ENCODE measurements at regions not wholly inside any gene's neighbourhood (a gene's known extent, or its start where the extent isn't known, plus 50 kb on each side); places are given as distances from the start of the nearest gene placed in this dataset.
A peak's percentile ranks its signal among the peaks of the same experiment; 100 is the strongest.

DNA sequence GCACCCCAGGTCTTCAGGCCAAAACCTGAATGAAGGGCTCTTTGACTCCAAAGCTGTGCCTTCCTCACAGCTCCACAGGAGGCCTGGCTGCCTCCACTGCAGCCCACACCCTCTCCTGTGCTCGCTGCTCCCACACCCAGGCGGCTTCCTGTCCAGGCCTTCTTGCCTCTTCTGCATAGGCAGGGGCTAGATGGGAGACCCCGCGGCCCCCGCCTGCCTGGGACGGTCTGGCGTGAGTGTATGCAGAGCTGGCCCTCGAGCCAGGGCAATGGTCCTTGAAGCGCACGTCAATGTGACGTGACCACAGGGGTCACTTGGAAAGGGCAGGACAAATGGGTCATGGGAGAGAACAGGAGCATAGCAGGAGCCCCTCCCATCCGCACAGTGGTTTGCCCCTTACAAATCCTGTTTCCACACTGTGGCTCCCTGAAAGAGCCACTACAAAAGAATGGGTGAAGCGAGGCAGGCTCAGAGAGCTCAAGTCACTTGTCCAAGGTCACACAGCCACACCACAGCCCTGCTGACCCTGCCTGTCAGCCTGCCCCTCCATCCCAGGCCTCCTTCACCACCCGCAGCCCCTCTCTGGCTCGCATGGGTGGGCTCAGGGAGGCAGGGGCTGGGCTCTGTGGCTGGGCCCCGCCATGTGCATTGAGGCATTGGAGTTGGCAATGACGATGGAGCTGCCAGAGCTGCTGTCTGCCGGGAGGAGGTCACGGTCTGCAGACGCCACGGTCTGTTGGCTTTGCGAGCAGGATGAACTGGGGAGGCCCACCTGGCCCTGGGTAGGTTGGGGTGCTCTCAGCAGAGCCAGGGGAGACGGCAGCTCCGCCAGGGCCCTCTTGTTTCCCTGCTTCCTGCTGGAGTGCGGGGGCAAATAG is 71.2 kb upstream of the WNT11 start:
- DNase-seq, result no peak

DNA sequence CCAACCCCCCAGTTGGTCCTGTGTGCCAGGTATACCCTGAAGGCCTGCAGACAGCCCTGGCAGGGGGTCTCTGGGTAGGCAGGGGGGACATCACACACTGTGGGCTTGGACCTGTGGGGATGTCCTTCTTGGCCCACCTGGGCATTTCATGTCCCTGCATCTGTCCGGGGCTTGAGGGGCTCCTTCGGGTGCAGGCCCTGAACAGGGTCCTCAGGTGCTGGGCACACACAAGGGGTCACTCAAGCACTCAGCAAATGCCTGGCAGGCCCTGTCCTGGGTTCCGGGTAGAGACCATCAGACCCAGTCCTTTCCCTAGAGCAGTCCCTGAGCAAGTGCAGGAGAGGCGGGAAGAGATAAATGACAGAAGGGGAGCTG is 70.5 kb upstream of the WNT11 start:
- no peak for DNase-seq

DNA sequence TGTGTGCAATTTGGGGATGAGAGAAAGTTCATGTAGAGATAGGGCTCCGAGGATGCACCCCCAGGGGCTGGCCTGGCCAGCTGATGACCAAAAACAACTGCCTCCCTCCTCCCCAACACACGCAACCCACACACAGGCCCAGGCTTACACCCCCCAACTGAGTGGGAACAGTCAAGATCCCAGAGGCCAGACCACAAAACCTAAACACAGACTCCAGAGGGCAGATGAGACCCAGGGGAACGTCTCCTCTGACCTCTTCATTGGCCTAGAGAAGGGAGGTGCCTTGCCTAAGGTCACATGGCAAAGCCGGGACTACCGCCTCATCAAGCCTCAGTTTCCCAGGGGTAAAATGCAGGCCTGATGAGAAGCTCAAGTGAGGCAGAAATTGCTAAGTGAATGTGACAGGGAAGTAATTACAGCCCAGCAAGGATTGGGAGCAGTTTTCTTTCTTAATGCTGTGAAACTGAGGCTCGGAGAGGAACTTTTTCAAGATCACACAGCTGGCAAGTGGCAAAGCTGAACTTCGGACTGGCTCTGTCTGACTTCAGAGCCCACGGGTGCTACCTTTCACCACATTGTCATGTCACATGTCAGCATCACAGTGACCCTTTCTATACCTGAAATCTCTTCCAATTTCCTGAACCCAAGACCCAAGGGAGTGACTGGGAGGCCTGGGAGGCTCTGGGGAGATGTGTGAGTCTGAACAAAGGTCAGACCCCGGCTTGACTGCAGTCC is 69.9 kb upstream of the WNT11 start:
- DNase-seq, result no peak

DNA sequence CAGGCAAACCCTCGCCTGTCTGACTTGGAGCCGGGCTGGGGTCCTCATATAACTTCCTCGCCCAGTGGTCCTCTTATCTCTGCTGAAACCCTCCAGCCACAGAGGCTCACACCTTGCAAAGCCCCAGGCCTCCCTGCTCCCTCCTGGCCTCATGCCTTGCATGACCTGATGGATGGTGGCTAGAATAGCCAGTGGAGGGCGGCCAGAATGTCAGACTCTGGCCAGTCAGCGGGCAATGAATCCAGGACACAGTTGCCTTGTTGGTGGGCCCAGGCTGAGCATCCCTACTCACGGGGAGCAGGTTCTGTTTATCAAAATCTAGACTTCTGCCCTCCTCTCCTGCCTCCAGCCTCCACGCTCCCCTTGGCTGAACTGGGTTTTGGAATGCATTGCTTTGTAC is 69.1 kb upstream of the WNT11 start:
- DNase-seq, result no peak

DNA sequence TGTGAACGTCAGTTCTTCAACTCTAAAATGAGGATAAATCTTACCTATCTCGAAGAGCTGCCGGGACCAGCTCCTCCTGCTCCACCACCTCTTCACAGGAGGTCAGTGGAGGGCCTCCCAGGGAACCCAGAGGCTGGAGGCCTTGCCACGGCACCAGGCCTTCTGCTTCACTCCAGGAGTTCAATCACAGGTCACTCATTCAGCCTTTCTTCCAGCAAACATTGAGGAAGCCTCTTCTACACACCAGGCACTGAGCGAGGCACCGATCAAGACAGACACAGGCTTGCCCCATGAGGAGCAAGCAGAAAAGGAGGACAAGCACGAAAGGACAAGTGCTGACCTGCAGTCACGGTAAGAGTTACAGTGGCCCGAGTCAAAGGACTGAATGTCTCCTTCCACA is 64.8 kb upstream of the WNT11 start:
- no peak for DNase-seq

DNA sequence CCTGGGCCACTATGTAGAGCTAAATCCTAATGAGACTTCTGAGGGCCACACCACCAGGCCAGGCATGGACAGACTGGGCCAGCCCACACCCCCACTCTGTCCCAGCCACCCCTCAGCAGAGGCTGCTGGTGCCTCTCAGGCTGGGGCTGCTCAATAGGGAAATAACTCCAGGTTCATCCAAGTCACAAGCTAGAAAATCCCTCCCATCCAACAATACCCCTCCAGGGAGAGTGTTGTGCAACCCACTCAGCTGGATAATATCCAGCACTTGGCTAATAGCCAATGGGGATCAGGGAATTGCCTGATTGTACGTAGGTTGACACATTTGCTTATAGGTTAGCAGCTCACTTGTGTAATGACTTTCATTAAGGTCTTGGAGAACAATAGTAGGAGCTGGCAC is 64.1 kb upstream of the WNT11 start:
- DNase-seq, result no peak

DNA sequence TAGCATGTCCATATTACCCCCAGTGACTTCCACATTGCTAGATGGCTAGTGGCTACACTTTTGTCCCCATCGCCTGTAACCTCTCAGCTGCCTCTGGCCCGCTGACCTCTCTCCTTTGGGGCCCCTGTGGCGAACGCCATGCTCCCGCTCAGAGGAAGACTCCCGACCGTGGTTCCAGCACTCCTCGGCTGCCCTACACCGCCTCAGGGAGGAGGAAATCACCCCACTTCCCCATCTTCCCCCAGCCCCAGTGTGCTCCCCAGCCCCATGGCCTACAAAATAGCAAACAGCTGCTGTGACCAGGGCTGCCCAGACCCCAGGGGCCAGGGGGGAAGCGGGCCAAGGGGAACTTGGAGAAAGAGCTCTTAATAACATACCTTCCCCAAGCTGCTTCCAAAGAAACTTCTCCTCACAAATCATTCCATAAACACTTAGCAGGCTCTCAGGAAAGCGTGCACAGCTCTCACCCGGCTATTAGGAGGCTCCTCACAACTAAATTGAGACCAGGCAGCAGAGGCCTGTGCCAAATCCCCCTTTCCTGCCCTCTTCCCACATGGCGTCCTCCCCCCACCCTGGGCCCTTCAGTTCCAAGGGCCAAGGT is 63.5 kb upstream of the WNT11 start:
- DNase-seq, result no peak

DNA sequence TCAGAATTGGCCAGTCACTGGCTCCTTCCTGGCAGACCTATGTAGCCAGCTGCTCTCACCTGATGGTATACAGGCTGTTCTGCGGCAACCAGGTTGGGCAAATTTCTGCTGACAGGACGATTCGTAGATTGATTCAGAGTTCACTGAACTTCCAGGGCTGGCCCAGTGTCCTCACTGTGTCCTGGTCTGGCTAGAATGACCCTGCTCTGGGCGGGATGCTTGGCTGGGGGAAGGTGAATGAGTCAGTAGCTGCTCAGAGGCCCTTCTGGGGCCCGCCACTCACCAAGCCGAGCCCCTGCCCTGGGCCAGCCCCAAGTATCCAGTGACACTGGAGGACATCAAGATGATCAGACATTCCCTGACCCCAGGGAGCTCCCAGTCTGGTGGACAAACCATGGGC is 62.9 kb upstream of the WNT11 start:
- DNase-seq, result no peak

DNA sequence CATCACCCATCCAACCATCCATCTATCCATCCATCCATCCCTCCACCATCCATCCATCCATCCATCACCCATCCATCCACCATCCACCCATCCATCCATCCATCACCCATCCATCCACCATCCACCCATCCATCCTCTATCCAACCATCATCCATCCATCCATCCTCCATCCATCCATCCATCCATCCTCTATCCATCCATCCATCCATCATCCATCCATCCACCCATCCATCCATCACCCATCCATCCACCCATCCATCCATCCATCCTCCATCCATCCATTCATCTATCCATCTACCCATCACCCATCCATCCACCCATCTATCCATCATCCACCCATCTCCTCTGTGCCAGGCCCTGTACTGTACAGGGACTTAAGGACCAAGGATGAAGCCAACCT is 62.2 kb upstream of the WNT11 start:
- no peak for DNase-seq

DNA sequence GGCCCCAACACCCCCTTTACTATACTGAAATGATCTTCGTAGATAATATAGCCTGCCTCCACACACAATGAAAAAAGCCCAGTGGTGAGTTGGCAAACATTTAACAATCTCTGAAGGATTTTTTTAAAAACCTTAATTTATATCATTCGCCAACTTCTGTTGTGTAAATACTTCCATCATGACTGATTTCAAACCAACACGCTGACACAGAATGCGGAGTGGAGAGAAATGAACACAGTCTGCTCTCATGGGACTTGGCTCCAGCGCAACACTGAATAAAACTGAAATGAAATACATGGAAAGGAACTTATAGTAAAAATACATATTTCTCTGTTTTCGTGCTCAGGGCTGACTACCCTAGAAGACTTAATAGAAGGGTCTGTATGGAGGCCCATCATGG is 61.3 kb upstream of the WNT11 start:
- peak in 1 of 56 donors; percentile 8 for DNase-seq

DNA sequence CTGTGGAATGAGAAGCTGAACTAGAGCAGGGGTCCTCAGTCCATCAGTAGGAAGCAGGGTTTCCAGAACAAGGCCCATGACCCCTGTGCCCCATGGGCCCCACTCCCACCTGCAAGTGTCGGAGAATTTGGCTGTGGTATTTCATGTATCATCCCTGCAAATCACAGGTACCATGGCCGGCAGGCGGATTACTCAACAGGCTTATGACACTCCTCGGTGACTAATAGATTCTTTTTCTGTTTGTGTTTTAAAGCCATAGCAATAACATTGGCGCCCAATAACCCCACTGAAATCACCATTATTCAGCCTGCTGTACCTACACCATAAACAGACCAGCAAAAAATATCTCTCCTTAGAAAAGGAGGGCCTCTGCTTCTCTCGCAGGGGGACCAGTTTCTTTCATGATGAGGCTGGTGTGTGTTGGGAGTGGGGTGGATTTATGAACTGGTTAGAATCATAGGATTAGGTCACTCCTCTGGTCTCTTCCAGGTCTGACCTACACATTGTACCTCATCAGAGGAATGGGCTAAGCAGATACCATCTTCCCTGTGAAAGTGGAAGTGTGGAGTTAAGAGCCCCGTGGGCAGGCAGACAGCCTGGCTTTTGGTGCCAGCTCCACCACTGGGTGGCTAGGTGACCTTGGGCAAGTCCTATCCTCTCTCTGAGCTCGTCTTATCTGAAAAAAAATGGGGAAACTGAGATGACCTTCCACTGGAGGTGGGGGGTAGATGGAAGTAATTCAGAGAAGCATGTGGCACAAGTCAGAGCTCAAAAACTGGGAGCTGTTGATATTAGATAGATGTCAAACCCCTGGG is 60.2 kb upstream of the WNT11 start:
- no peak for DNase-seq

DNA sequence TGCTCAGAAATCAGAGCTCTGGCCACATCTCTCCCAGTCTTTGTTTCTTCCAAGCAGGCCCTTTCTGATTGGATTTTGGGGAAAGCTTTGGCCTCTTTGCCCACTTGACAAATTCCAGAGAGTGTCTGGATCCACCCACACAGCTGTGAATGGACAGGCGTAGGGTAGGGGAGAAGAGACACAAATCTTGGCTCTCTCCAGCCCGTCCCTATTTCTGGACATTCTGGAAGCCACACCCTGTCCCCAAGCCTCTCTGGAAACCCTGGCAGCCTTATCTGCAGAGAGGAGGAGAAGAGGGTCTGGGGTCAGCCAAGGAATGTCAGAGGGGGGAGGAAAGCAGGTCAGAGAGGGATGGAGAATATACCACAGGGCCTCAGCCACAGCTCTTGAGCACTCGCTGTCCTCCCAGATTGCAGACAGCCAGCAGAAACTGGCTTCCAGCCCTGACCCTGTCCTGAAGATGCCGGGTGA is 59.5 kb upstream of the WNT11 start:
- no peak for DNase-seq

DNA sequence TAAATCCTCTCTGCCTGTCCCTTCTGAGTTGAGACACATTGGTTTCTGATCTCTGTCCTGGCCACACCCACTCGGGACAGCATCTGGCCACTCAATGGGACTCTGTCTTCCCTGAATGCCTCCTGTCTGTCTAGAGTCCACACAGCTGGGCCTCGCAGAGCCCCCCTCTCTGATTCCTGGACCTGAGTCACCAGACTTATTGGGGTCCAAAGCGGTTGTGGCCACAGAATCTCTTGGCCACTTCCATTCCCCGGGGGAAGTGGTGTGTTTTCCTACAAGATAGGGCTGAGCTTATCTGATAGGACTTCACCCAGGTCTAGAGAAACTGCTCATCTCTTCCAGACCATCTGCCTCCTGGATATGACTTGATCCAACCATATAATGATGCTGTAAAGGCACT is 57.4 kb upstream of the WNT11 start:
- DNase-seq, result peak in 24 of 56 donors; percentile 4 to 67 (median 26)

DNA sequence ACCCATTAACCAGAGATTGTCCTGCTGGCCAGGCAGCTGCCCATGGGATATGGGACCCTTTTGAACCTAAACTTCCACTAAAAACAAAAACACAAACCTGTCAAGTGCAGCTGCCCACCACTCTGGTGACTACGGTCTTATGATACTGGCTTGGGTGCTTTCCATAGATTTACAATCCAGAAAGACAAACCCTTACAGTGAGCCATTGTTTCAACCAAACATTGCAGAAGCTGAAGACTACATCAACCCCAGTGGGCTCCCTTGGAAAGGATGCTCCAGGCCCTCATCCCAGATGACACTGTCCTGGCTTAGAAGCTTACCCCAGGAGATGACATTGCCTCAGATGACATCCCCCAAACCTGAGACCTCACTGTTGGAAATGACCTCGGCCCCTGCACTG is 56.9 kb upstream of the WNT11 start:
- peak in 7 of 56 donors; percentile 2 to 42 (median 20) for DNase-seq

DNA sequence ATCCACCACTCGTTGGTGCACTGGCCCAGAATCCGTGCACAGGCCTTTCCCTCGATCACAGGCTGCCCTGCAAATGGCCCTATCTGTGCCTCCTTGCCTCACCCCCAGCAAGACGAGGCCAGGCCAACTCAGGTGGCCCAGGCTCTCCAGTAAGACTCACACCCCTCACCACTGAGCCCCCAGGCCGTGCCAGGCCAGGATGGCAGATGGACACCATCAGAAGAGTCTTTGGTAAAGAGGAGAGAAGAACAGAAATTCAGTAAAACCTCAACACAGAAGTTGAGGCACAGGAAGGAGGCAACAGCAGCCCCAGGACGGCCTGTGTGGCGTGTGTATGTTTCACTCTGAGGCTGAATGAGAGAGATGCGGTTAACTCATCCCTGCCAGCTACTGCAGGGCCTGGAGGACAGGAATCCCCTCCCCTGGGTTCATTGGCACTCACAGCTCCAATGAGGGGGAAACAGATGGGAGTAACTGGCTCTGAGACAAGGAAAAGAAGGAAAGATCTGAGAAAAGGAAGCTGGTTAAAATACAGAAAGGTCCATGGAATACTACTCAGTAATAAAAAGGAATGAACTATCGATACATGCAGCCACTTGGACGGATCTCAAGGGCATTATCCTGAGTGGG is 54.1 kb upstream of the WNT11 start:
- no peak for DNase-seq

DNA sequence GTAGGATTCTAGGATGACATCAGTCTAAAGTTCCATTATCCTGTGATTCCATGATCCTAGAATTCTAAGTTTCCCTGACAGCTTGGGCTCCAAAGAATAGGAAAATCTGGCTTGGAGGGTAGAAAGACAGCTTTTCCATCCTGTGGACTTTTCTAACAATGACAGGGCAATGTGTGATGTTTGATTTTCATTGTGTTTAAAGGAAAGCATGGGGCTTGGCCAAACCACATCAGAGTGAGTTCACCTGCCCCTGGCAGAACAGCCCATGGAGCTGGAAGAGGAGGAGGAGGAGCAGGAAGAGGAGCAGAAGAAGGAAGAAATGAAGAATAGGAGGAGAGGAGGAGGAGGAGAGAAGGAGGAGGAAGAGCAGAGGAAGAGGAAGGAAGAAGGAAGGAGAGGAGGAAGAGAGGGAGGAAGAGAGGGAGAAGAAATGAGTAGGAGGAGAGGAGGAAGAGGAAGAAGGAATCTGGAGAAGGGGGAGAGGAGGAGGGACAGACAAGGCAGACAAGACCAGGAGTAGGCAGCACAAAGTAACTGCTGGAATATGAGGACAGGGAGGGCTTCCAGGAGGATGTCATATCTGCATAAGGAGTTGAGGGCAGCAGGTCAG is 53.1 kb upstream of the WNT11 start:
- no peak for DNase-seq

DNA sequence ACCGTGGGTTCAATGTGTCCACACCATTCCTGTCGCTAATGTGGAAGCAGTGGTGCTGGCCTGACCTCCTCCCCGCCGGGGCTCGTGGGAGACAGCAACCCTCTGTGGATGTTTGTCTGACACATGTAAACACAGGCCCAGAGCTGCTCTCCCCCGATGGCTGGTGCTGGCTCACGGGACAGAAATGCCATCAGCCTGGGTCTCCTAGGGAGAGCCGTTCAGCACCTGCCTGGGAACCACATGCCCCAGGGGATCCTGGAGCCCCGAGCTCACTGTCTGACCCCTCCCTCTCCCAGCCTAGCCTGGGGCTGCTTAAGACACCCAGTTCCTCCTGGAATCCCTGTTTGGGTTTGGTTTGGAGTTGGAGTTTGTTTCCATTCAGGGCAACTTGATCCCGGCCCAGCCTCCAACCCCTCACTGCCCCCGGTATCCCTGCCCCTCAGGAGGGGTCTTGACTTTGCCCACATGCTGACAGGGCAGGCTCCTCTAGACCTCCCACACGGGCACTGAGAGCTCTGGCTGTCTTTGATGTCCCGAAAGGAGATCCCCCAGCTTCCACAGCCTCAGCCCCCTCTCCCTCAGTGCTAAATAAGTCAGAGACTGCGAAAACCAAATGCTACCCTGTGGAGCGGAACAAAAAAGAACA is 50.9 kb upstream of the WNT11 start:
- DNase-seq, result no peak

DNA sequence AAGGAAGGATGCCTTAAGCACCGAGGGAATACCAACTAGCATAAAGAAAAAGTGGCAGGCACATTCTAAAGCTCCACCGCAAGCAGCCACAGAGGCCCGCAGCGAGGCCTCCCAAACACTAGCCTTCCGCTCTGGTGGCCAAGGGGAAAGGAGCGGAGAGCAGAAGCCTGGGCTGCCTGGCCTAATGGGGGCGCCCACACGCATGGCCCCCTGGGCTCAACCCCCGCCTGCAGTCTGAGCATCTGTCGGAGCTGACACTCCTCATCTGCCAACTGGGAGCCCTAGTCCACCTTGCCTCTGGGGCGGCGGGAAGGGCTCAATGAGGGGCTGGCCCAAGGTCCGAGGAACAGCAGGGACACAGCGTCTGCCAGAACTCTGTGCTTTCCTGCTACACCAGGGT is 50.1 kb upstream of the WNT11 start:
- DNase-seq, result no peak
